ENCODE measurements at regions not wholly inside any gene's neighbourhood (a gene's known extent, or its start where the extent isn't known, plus 50 kb on each side); places are given as distances from the start of the nearest gene placed in this dataset.

- intact Hi-C loops (cut with DNase I) = no loop called here
- Histone ChIP-seq H3K27ac (no peak overlapping the region), H3K4me3 (no peak overlapping the region), H3K4me1 (no peaks in the 10 kb centered on the region), H3K9me3 (no peaks in the 10 kb centered on the region), H3K27me3 (no peaks in the 10 kb centered on the region), H3K36me3 (no peaks in the 10 kb centered on the region)
- no peak for DNase-seq (ENCODE audit: low spot score in 2 of 2)
- TF ChIP-seq CTCF (IDR thresholded peaks at IDR 0.05) = no peak
Measured at GRCh38 chr9:86598411-86599239, 244.4 kb upstream of the TUT7 start.

- intact Hi-C loops (cut with DNase I) = no loop called here
- Histone ChIP-seq H3K4me1 (no peaks in the 10 kb centered on the region), H3K9me3 (no peaks in the 10 kb centered on the region), H3K27me3 (no peaks in the 10 kb centered on the region), H3K36me3 (no peaks in the 10 kb centered on the region), H3K27ac (no peak overlapping the region), H3K4me3 (no peak overlapping the region)
- TF ChIP-seq CTCF (IDR thresholded peaks at IDR 0.05) = no peak
- no peak for DNase-seq (ENCODE audit: low spot score in 2 of 2)
Measured at GRCh38 chr9:86594724-86595123, 240.5 kb upstream of the TUT7 start.

- no peak for TF ChIP-seq CTCF (IDR thresholded peaks at IDR 0.05)
- Histone ChIP-seq H3K4me1 (no peaks in the 10 kb centered on the region), H3K27ac (no peak overlapping the region), H3K27me3 (no peaks in the 10 kb centered on the region), H3K9me3 (no peaks in the 10 kb centered on the region), H3K36me3 (no peaks in the 10 kb centered on the region), H3K4me3 (no peak overlapping the region)
- intact Hi-C loops (cut with DNase I) = no loop called here
- DNase-seq (ENCODE audit: low spot score in 2 of 2) = no peak
Measured at GRCh38 chr9:86591472-86591871, 237.3 kb upstream of the TUT7 start.

GRCh38 chr9:86589730-86590129 lies 235.5 kb upstream of the TUT7 start:
- Histone ChIP-seq H3K27ac (no peak overlapping the region), H3K4me1 (peaks cover 0 to 4% of the 10 kb centered on the region in 2 donors), H3K36me3 (no peaks in the 10 kb centered on the region), H3K27me3 (no peaks in the 10 kb centered on the region), H3K4me3 (no peak overlapping the region), H3K9me3 (no peaks in the 10 kb centered on the region)
- no peak for DNase-seq (ENCODE audit: low spot score in 2 of 2)
- no peak for TF ChIP-seq CTCF (IDR thresholded peaks at IDR 0.05)
- intact Hi-C loops (cut with DNase I) = no loop called here

- intact Hi-C loops (cut with DNase I) = no loop called here
- H3K27ac ChIP-seq = no peak overlapping the region
- no peaks in the 10 kb centered on the region for H3K36me3 ChIP-seq
- H3K4me3 ChIP-seq = no peak overlapping the region
- peaks cover 0 to 4% of the 10 kb centered on the region in 2 donors for H3K4me1 ChIP-seq
- no peaks in the 10 kb centered on the region for H3K27me3 ChIP-seq
- H3K9me3 ChIP-seq = no peaks in the 10 kb centered on the region
- no peak for TF ChIP-seq CTCF (IDR thresholded peaks at IDR 0.05)
- DNase-seq (ENCODE audit: low spot score in 2 of 2) = no peak
Measured at GRCh38 chr9:86589273-86589672, 235.1 kb upstream of the TUT7 start.
